Neural progenitor cell (in vitro differentiated cells): ENCODE measurements at regions not wholly inside any gene's neighbourhood (a gene's known extent, or its start where the extent isn't known, plus 50 kb on each side); places are given as distances from the start of the nearest gene placed in this dataset.

Experiments used
- EZH2 ChIP-seq: fragments of 200-600 bp; sonication (generic); IDR thresholded peaks from 2 replicates; pipeline ENCODE4 v1.6.1; 2017; ENCODE audit warnings: antibody characterized with exemption, mild to moderate bottlenecking, moderate library complexity
- TF ChIP-seq, protein P1 (sequence below): fragments of 200-600 bp; sonication (generic); IDR thresholded peaks from 2 replicates; pipeline ENCODE4 v1.5.1; 2017; ENCODE audit warnings: antibody characterized with exemption, mild to moderate bottlenecking

DNA sequence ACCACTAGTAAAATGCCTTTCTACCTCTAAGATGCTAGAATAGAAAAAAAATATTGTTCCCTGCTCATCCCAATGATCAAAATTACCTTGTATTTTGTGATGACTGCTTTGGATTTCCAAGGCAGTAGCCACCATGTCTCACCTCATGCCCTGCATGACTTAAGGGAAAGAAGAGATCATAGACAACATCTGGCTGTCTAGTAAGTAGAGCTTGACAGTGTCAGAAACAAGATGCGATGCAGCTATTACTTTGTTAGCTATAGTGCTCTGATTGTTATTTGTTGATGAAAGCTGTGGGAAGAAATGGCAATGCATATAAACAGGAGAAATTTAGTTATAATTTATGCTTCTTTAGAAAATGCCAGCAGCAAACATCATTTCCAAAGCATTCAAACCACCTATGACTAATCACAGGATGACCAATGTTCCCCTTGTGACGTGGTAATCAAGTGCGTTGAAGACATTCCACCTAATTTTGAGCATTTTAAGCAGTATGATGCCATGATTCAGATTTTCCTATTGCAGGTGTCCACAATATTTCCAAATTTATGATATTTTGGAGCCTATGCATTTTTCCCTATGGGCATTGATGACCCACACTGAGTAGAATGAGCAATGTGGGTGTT is 308.3 kb downstream of the KCNRG start:
- TF ChIP-seq, protein P1, sequence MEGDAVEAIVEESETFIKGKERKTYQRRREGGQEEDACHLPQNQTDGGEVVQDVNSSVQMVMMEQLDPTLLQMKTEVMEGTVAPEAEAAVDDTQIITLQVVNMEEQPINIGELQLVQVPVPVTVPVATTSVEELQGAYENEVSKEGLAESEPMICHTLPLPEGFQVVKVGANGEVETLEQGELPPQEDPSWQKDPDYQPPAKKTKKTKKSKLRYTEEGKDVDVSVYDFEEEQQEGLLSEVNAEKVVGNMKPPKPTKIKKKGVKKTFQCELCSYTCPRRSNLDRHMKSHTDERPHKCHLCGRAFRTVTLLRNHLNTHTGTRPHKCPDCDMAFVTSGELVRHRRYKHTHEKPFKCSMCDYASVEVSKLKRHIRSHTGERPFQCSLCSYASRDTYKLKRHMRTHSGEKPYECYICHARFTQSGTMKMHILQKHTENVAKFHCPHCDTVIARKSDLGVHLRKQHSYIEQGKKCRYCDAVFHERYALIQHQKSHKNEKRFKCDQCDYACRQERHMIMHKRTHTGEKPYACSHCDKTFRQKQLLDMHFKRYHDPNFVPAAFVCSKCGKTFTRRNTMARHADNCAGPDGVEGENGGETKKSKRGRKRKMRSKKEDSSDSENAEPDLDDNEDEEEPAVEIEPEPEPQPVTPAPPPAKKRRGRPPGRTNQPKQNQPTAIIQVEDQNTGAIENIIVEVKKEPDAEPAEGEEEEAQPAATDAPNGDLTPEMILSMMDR = no peak
- TF ChIP-seq EZH2 = no peak
